ENCODE measurements at regions not wholly inside any gene's neighbourhood (a gene's known extent, or its start where the extent isn't known, plus 50 kb on each side); places are given as distances from the start of the nearest gene placed in this dataset.

- Mint-ChIP-seq H3K36me3 (ENCODE audit: insufficient read depth, unreplicated experiment) (no peaks in the 10 kb centered on the region), H3K27ac (ENCODE audit: low read depth, unreplicated experiment) (no peak overlapping the region), H3K27me3 (ENCODE audit: insufficient read depth, unreplicated experiment) (no peaks in the 10 kb centered on the region), H3K9me3 (ENCODE audit: unreplicated experiment) (no peaks in the 10 kb centered on the region), H3K4me1 (ENCODE audit: insufficient read depth, unreplicated experiment) (no peaks in the 10 kb centered on the region), H3K4me3 (ENCODE audit: unreplicated experiment) (no peak overlapping the region)
- BruUV-seq (replicated peaks) = no TSS peak
- intact Hi-C loops (cut with micrococcal nuclease) = no loop called here
- TF ChIP-seq CTCF (IDR thresholded peaks at IDR 0.05; ENCODE audit: unreplicated experiment) = peak; percentile 17
- POLR2A ChIA-PET = no interaction called here
- DNase-seq (ENCODE audit: unreplicated experiment) = no peak
- CTCF ChIA-PET = interaction anchor here (0.7 to 0.9 kb wide), 2 partner anchors 54 to 233 kb away, joined by 4 to 5 read pairs; no protein-coding TSS in a partner anchor
Measured at GRCh38 chr2:193240752-193241151, 1046.0 kb upstream of the TMEFF2 start.

DNA sequence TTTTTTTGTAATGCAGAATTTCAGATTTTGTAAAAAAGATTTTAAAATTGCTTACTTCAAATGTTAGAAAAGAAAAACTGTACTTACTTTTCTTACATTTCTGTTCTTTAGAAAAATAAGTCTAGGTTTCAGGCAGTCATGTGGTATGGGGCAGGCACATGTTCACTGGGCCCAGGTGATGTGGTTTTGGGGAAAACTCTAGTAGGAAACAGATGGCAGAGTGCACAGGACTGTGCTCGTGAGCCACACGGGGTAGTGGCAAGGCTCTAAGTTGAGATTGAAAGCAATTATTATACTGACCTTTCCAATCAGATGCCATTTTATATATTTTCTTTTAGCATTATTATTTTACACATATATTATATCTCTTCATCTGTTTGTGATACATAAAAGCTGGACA is 1036.9 kb upstream of the TMEFF2 start:
- POLR2A ChIA-PET = no interaction called here
- CTCF ChIA-PET = no interaction called here
- intact Hi-C loops (cut with micrococcal nuclease) = no loop called here
- no peak for DNase-seq (ENCODE audit: unreplicated experiment)
- no peak for TF ChIP-seq CTCF (IDR thresholded peaks at IDR 0.05; ENCODE audit: unreplicated experiment)
- no peaks in the 10 kb centered on the region for H3K36me3 Mint-ChIP-seq (ENCODE audit: insufficient read depth, unreplicated experiment)
- H3K27me3 Mint-ChIP-seq (ENCODE audit: insufficient read depth, unreplicated experiment) = no peaks in the 10 kb centered on the region
- no peak overlapping the region for H3K4me3 Mint-ChIP-seq (ENCODE audit: unreplicated experiment)
- no TSS peak for BruUV-seq (replicated peaks)
- peaks cover 7% of the 10 kb centered on the region for H3K9me3 Mint-ChIP-seq (ENCODE audit: unreplicated experiment)
- H3K4me1 Mint-ChIP-seq (ENCODE audit: insufficient read depth, unreplicated experiment) = no peaks in the 10 kb centered on the region
- no peak overlapping the region for H3K27ac Mint-ChIP-seq (ENCODE audit: low read depth, unreplicated experiment)

- H3K27me3 Mint-ChIP-seq (ENCODE audit: insufficient read depth, unreplicated experiment) = no peaks in the 10 kb centered on the region
- ChIA-PET POLR2A (interaction anchor here (0.6 kb wide), 1 partner anchor 13 kb away, joined by 4 read pairs; no protein-coding TSS in a partner anchor), CTCF (interaction anchor here (0.6 to 1.4 kb wide), 5 partner anchors 9 to 877 kb away, joined by 3 to 7 read pairs (median 4); no protein-coding TSS in a partner anchor)
- H3K36me3 Mint-ChIP-seq (ENCODE audit: insufficient read depth, unreplicated experiment) = no peaks in the 10 kb centered on the region
- intact Hi-C loops (cut with micrococcal nuclease) = no loop called here
- no peak overlapping the region for H3K4me3 Mint-ChIP-seq (ENCODE audit: unreplicated experiment)
- peaks cover 7% of the 10 kb centered on the region for H3K9me3 Mint-ChIP-seq (ENCODE audit: unreplicated experiment)
- no TSS peak for BruUV-seq (replicated peaks)
- H3K4me1 Mint-ChIP-seq (ENCODE audit: insufficient read depth, unreplicated experiment) = no peaks in the 10 kb centered on the region
- H3K27ac Mint-ChIP-seq (ENCODE audit: low read depth, unreplicated experiment) = no peak overlapping the region
- TF ChIP-seq CTCF (IDR thresholded peaks at IDR 0.05; ENCODE audit: unreplicated experiment) = no peak
- DNase-seq (ENCODE audit: unreplicated experiment) = no peak
Measured at GRCh38 chr2:193228276-193228675, 1033.5 kb upstream of the TMEFF2 start.

DNA sequence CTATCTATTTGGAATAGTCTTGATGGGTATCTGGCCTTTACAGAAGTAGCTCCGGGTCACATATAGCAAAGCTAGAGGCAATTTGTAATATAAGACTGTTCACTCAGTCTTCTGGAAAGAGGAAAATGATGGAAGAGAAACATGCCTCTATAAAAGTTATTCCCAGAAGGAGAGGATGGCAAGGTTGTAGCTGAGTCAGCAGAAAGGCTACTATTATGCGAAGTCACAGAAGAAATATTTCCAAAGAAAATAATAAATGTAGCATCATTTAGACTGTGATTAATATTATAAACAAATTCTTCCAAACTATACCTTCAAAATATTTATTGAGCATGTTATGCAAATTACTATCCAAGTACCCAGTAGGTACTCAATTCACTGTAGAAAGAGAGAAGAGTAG is 1027.7 kb upstream of the TMEFF2 start:
- ChIA-PET POLR2A (interaction anchor here (0.6 kb wide), 1 partner anchor 46 kb away, joined by 3 read pairs; no protein-coding TSS in a partner anchor), CTCF (interaction anchor here (0.6 kb wide), 1 partner anchor 19 kb away, joined by 3 read pairs; no protein-coding TSS in a partner anchor)
- H3K4me3 Mint-ChIP-seq (ENCODE audit: unreplicated experiment) = no peak overlapping the region
- intact Hi-C loops (cut with micrococcal nuclease) = no loop called here
- H3K27ac Mint-ChIP-seq (ENCODE audit: low read depth, unreplicated experiment) = no peak overlapping the region
- no peak for DNase-seq (ENCODE audit: unreplicated experiment)
- no TSS peak for BruUV-seq (replicated peaks)
- H3K9me3 Mint-ChIP-seq (ENCODE audit: unreplicated experiment) = peaks cover 5% of the 10 kb centered on the region
- no peaks in the 10 kb centered on the region for H3K4me1 Mint-ChIP-seq (ENCODE audit: insufficient read depth, unreplicated experiment)
- no peaks in the 10 kb centered on the region for H3K36me3 Mint-ChIP-seq (ENCODE audit: insufficient read depth, unreplicated experiment)
- TF ChIP-seq CTCF (IDR thresholded peaks at IDR 0.05; ENCODE audit: unreplicated experiment) = no peak
- H3K27me3 Mint-ChIP-seq (ENCODE audit: insufficient read depth, unreplicated experiment) = no peaks in the 10 kb centered on the region
